GM18858 (cell line): ENCODE measurements at regions not wholly inside any gene's neighbourhood (a gene's known extent, or its start where the extent isn't known, plus 50 kb on each side); places are given as distances from the start of the nearest gene placed in this dataset.

ENCODE experiments used
- ATAC-seq: cut with Tn5 transposase; IDR thresholded peaks from one replicate; pipeline ENCODE4 v1.9.1; 2021; ENCODE audit not compliant: unreplicated experiment

- ATAC-seq = no peak
Observed at GRCh38 chr2:200751786-200752185, 59.9 kb upstream of the BZW1 start.

GRCh38 chr2:200752332-200752731 lies 59.4 kb upstream of the BZW1 start:
- ATAC-seq = no peak

- no peak for ATAC-seq
Observed at GRCh38 chr2:200752835-200753234, 58.9 kb upstream of the BZW1 start.

GRCh38 chr2:200756618-200757321 lies 54.9 kb upstream of the BZW1 start:
- ATAC-seq = peak; percentile 66

GRCh38 chr2:200757399-200757798 lies 54.3 kb upstream of the BZW1 start:
- no peak for ATAC-seq

- no peak for ATAC-seq
Observed at GRCh38 chr2:200758341-200758740, 53.4 kb upstream of the BZW1 start.

- no peak for ATAC-seq
Observed at GRCh38 chr2:200761266-200761665, 50.4 kb upstream of the BZW1 start.
